ENCODE measurements at regions not wholly inside any gene's neighbourhood (a gene's known extent, or its start where the extent isn't known, plus 50 kb on each side); places are given as distances from the start of the nearest gene placed in this dataset.
A peak's percentile ranks its signal among the peaks of the same experiment; 100 is the strongest.
"Not testable (repeated sequence)": the region's sequence is repeated elsewhere in the genome, so short reads cannot be mapped to it uniquely, and the experiment has no call there.

- DNase-seq = peak; percentile 68
These were observed 440.8 kb upstream of the ZP4 start for GRCh38 chr1:238331557-238331956.

GRCh38 chr1:238329671-238330070 lies 438.9 kb upstream of the ZP4 start:
- no peak for DNase-seq

GRCh38 chr1:238327033-238327432 lies 436.3 kb upstream of the ZP4 start:
- not testable (repeated sequence) for DNase-seq

GRCh38 chr1:238326479-238326878 lies 435.8 kb upstream of the ZP4 start:
- not testable (repeated sequence) for DNase-seq

GRCh38 chr1:238324211-238324864 lies 433.6 kb upstream of the ZP4 start:
- peak; percentile 41 for DNase-seq

- no peak for DNase-seq
These were observed 432.8 kb upstream of the ZP4 start for GRCh38 chr1:238323490-238323889.

- DNase-seq = no peak
These were observed 429.2 kb upstream of the ZP4 start for GRCh38 chr1:238319957-238320356.

GRCh38 chr1:238318294-238319110 lies 427.8 kb upstream of the ZP4 start:
- no peak for DNase-seq

- no peak for DNase-seq
These were observed 422.2 kb upstream of the ZP4 start for GRCh38 chr1:238312969-238313368.

- DNase-seq = no peak
These were observed 415.7 kb upstream of the ZP4 start for GRCh38 chr1:238306411-238306810.

- DNase-seq = no peak
These were observed 411.9 kb upstream of the ZP4 start for GRCh38 chr1:238302646-238303045.

GRCh38 chr1:238296371-238296770 lies 405.6 kb upstream of the ZP4 start:
- DNase-seq = no peak

GRCh38 chr1:238293075-238293474 lies 402.4 kb upstream of the ZP4 start:
- DNase-seq = no peak

GRCh38 chr1:238281418-238281817 lies 390.7 kb upstream of the ZP4 start:
- peak; percentile 55 for DNase-seq

GRCh38 chr1:238279694-238280380 lies 389.1 kb upstream of the ZP4 start:
- DNase-seq = no peak

- DNase-seq = no peak
These were observed 381.4 kb upstream of the ZP4 start for GRCh38 chr1:238272145-238272544.

- peak; percentile 89 for DNase-seq
These were observed 375.1 kb upstream of the ZP4 start for GRCh38 chr1:238265866-238266265.

- peak; percentile 2 for DNase-seq
These were observed 374.2 kb upstream of the ZP4 start for GRCh38 chr1:238264951-238265350.

GRCh38 chr1:238258510-238258909 lies 367.8 kb upstream of the ZP4 start:
- DNase-seq = no peak

- no peak for DNase-seq
These were observed 366.4 kb upstream of the ZP4 start for GRCh38 chr1:238257018-238257621.

GRCh38 chr1:238254935-238255334 lies 364.2 kb upstream of the ZP4 start:
- DNase-seq = no peak

- peak; percentile 59 for DNase-seq
These were observed 361.5 kb upstream of the ZP4 start for GRCh38 chr1:238252033-238252802.

- peak; percentile 66 for DNase-seq
These were observed 357.6 kb upstream of the ZP4 start for GRCh38 chr1:238248356-238248755.

Measured in MV-4-11 (cell line).